GM12878 (cell line): ENCODE measurements at regions not wholly inside any gene's neighbourhood (a gene's known extent, or its start where the extent isn't known, plus 50 kb on each side); places are given as distances from the start of the nearest gene placed in this dataset.

ENCODE experiments used
- ATAC-seq: fragments of 200-7000 bp; cut with Tn5 transposase; 3 replicates; pipeline ENCODE4 v1.9.1; 2020; ENCODE audit warnings: mild to moderate bottlenecking, moderate library complexity
- BruUV-seq: library from RNA; stranded (reverse); fragments of 400-500 nt; replicated peaks from 2 replicates; lab custom pipeline; 2021; lab: Mats Ljungman, UMichigan
- CTCF ChIA-PET: fragments of 300-600 bp; sonication (Branson Sonifier 250); formaldehyde crosslinking; extraction: SDS; loops from one replicate; lab custom pipeline; 2021; ENCODE audit warnings: inconsistent platforms; lab: Yijun Ruan, JAX
- POLR2A ChIA-PET: fragments of 350-600 bp; formaldehyde crosslinking; extraction: SDS; loops from one replicate; lab custom pipeline; 2021; ENCODE audit warnings: inconsistent platforms; lab: Charles Lee
- RAD21 ChIA-PET: fragments of 300-600 bp; sonication (Branson Sonifier 250); formaldehyde crosslinking; loops from one replicate; lab custom pipeline; 2023; ENCODE audit warnings: antibody characterized with exemption; ENCODE audit not compliant: unreplicated experiment; lab: Charles Lee
- SMC1A ChIA-PET: fragments of 300-600 bp; sonication (Branson Sonifier 250); formaldehyde crosslinking; loops from one replicate; lab custom pipeline; 2023; ENCODE audit not compliant: unreplicated experiment, uncharacterized antibody; lab: Charles Lee
- DNase-seq: peaks from one replicate; pipeline ENCODE4 v3.0.0-alpha.2; 2011; ENCODE audit warnings: low read depth, low spot score
- FAIRE-seq: peaks from 3 replicates; lab custom pipeline; 2011; peaks lifted over from hg19 to GRCh38; lab: Jason Lieb, UNC
- H2AFZ ChIP-seq: 2 replicates; pipeline ENCODE4 v1.6.0; 2011; ENCODE audit warnings: low read depth, low read length, control low read depth; ENCODE audit not compliant: control insufficient read depth
- H3K27ac ChIP-seq: 2 replicates; pipeline ENCODE4 v1.5.1; 2011; ENCODE audit warnings: control low read depth; ENCODE audit not compliant: control insufficient read depth, insufficient read depth
- H3K27me3 ChIP-seq, 2 experiments: replicated peaks in 1 of 2; 2 replicates each; pipeline versions ENCODE4 v1.6.0 to v1.6.1; 2011; ENCODE audit warnings: low read length in 1 of 2; ENCODE audit not compliant: control insufficient read depth in 2 of 2, insufficient read depth in 2 of 2
- H3K36me3 ChIP-seq, 2 experiments: 2 replicates each; pipeline ENCODE4 v1.5.1; 2011; ENCODE audit warnings: low read length in 1 of 2; ENCODE audit not compliant: control insufficient read depth in 2 of 2, insufficient read depth in 2 of 2
- H3K4me1 ChIP-seq: 2 replicates; pipeline ENCODE4 v1.6.1; 2011; ENCODE audit warnings: mild to moderate bottlenecking, low read length, moderate library complexity, mixed read lengths; ENCODE audit not compliant: control insufficient read depth, insufficient read depth
- H3K4me2 ChIP-seq: 2 replicates; pipeline ENCODE4 v1.6.0; 2011; ENCODE audit warnings: control low read depth; ENCODE audit not compliant: control insufficient read depth, insufficient read depth
- H3K4me3 ChIP-seq: fragments of 200-600 bp; sonication (generic); 2 replicates; pipeline ENCODE4 v1.5.1; 2016
- H3K79me2 ChIP-seq: 2 replicates; pipeline ENCODE4 v1.6.0; 2011; ENCODE audit warnings: low read length; ENCODE audit not compliant: control insufficient read depth, insufficient read depth
- H3K9ac ChIP-seq: 2 replicates; pipeline ENCODE4 v1.8.0; 2011; ENCODE audit warnings: low read length, control low read depth, mixed read lengths; ENCODE audit not compliant: control insufficient read depth, insufficient read depth
- H3K9me3 ChIP-seq: replicated peaks from 3 replicates; pipeline ENCODE4 v1.5.1; 2011; ENCODE audit warnings: mild to moderate bottlenecking, low read length; ENCODE audit not compliant: control insufficient read depth, insufficient read depth
- H4K20me1 ChIP-seq: 2 replicates; pipeline ENCODE4 v1.6.0; 2011; ENCODE audit not compliant: control insufficient read depth, insufficient read depth
- ATF7 ChIP-seq: fragments of 450-650 bp; IDR thresholded peaks from 2 replicates; pipeline ENCODE4 v1.6.1; 2016; ENCODE audit warnings: low read depth, mild to moderate bottlenecking
- BCL11A ChIP-seq: IDR thresholded peaks from 2 replicates; pipeline ENCODE4 v1.6.1; 2011; ENCODE audit warnings: low read depth, low read length
- GABPA ChIP-seq: IDR thresholded peaks from 2 replicates; pipeline ENCODE4 v1.6.1; 2014; ENCODE audit warnings: antibody characterized with exemption, low read depth, mild to moderate bottlenecking, inconsistent platforms
- IRF4 ChIP-seq: IDR thresholded peaks from 2 replicates; pipeline ENCODE4 v1.6.1; 2011; ENCODE audit warnings: low read depth, low read length
- KLF5 ChIP-seq: fragments of 450-650 bp; IDR thresholded peaks from 2 replicates; pipeline ENCODE4 v1.6.1; 2014; ENCODE audit warnings: mild to moderate bottlenecking; ENCODE audit not compliant: partially characterized antibody
- MTA2 ChIP-seq: fragments of 450-650 bp; IDR thresholded peaks from 2 replicates; pipeline ENCODE4 v1.6.1; 2016; ENCODE audit warnings: low read depth, mild to moderate bottlenecking, moderate library complexity
- MYB ChIP-seq: fragments of 150-350 bp; IDR thresholded peaks from 2 replicates; pipeline ENCODE4 v1.6.1; 2014; ENCODE audit warnings: mild to moderate bottlenecking, low read depth, low read length, borderline replicate concordance
- NRF1 ChIP-seq: conservative IDR thresholded peaks from 2 replicates; pipeline ENCODE4 v1.6.1; 2011; ENCODE audit warnings: mild to moderate bottlenecking, low read depth, low read length, improper control_type of control experiment
- PBX3 ChIP-seq: IDR thresholded peaks from 2 replicates; pipeline ENCODE4 v1.6.1; 2011; ENCODE audit warnings: mild to moderate bottlenecking, low read depth, low read length, moderate library complexity; ENCODE audit not compliant: insufficient replicate concordance
- PKNOX1 ChIP-seq: fragments of 450-650 bp; IDR thresholded peaks from 2 replicates; pipeline ENCODE4 v1.6.1; 2016; ENCODE audit warnings: mild to moderate bottlenecking
- RCOR1 ChIP-seq: conservative IDR thresholded peaks from 2 replicates; pipeline ENCODE4 v1.6.1; 2012; ENCODE audit warnings: low read depth, low read length, improper control_type of control experiment
- in situ Hi-C: fragments of 300-500 bp; cut with MboI; formaldehyde crosslinking; loops from 9 replicates; pipeline ENCODE4 v1.14.3; 2018; ENCODE audit warnings: mixed read lengths
- intact Hi-C: fragments of 100-400 bp; cut with micrococcal nuclease; formaldehyde crosslinking; loops from one replicate; pipeline ENCODE4 v1.14.2; 2022; ENCODE audit not compliant: unreplicated experiment
- TF ChIP-seq, protein P1 (sequence below): IDR thresholded peaks from 2 replicates; pipeline ENCODE4 v1.6.1; 2012; ENCODE audit warnings: improper control_type of control experiment, low read depth, low read length; ENCODE audit not compliant: insufficient replicate concordance

DNA sequence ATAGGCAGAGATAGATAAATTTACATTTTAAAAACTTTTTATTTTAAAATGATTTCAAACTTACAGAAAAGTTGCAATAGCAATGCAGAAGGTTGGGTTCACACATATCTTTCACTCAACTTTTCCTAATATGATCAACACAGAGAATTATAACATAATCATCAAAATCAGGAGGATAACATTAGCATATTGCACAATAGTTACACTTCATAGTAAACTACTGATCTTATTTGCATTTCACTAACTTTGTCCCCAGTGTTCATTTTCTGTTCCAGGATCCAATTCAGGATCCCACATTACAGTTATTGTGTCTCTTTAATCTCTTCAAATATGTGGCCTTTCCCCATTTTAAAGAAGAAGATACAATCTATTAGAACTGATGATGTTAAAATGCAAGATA, 115.4 kb upstream of the ETV6 start:
- POLR2A ChIA-PET = no interaction called here
- Histone ChIP-seq H3K27ac (no peak overlapping the region), H2AFZ (no peak overlapping the region), H3K27me3 (no peaks in the 10 kb centered on the region), H3K4me3 (no peak overlapping the region), H3K4me1 (no peaks in the 10 kb centered on the region; the same call in 1 of the 2 replicates), H3K4me2 (no peak overlapping the region), H3K36me3 (no peaks in the 10 kb centered on the region), H3K79me2 (no peaks in the 10 kb centered on the region), H4K20me1 (no peaks in the 10 kb centered on the region), H3K9me3 (no peaks in the 10 kb centered on the region), H3K9ac (no peak overlapping the region)
- FAIRE-seq (no peak), DNase-seq (no peak), ATAC-seq (no peak)
- intact Hi-C loops = no loop called here
- CTCF ChIA-PET = interaction anchor here (1.0 to 1.1 kb wide), 2 partner anchors 20 to 28 kb away, joined by 4 read pairs; no protein-coding TSS in a partner anchor
- TF ChIP-seq BCL11A (no peak), IRF4 (no peak), RCOR1 (no peak), PBX3 (no peak), KLF5 (no peak), ATF7 (no peak), GABPA (no peak), PKNOX1 (no peak), NRF1 (no peak), MTA2 (no peak), MYB (no peak)
- TF ChIP-seq, protein P1, sequence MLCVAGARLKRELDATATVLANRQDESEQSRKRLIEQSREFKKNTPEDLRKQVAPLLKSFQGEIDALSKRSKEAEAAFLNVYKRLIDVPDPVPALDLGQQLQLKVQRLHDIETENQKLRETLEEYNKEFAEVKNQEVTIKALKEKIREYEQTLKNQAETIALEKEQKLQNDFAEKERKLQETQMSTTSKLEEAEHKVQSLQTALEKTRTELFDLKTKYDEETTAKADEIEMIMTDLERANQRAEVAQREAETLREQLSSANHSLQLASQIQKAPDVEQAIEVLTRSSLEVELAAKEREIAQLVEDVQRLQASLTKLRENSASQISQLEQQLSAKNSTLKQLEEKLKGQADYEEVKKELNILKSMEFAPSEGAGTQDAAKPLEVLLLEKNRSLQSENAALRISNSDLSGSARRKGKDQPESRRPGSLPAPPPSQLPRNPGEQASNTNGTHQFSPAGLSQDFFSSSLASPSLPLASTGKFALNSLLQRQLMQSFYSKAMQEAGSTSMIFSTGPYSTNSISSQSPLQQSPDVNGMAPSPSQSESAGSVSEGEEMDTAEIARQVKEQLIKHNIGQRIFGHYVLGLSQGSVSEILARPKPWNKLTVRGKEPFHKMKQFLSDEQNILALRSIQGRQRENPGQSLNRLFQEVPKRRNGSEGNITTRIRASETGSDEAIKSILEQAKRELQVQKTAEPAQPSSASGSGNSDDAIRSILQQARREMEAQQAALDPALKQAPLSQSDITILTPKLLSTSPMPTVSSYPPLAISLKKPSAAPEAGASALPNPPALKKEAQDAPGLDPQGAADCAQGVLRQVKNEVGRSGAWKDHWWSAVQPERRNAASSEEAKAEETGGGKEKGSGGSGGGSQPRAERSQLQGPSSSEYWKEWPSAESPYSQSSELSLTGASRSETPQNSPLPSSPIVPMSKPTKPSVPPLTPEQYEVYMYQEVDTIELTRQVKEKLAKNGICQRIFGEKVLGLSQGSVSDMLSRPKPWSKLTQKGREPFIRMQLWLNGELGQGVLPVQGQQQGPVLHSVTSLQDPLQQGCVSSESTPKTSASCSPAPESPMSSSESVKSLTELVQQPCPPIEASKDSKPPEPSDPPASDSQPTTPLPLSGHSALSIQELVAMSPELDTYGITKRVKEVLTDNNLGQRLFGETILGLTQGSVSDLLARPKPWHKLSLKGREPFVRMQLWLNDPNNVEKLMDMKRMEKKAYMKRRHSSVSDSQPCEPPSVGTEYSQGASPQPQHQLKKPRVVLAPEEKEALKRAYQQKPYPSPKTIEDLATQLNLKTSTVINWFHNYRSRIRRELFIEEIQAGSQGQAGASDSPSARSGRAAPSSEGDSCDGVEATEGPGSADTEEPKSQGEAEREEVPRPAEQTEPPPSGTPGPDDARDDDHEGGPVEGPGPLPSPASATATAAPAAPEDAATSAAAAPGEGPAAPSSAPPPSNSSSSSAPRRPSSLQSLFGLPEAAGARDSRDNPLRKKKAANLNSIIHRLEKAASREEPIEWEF = no peak
- BruUV-seq = no TSS peak
- in situ Hi-C loops = no loop called here
- RAD21 ChIA-PET = interaction anchor here (1.7 kb wide), 1 partner anchor 12 kb away, joined by 7 read pairs; no protein-coding TSS in a partner anchor
- SMC1A ChIA-PET = interaction anchor here (0.6 to 1.8 kb wide), 3 partner anchors 10 to 1663 kb away, joined by 3 to 5 read pairs (median 4); no protein-coding TSS in a partner anchor
